ENCODE measurements at regions not wholly inside any gene's neighbourhood (a gene's known extent, or its start where the extent isn't known, plus 50 kb on each side); places are given as distances from the start of the nearest gene placed in this dataset.

DNA sequence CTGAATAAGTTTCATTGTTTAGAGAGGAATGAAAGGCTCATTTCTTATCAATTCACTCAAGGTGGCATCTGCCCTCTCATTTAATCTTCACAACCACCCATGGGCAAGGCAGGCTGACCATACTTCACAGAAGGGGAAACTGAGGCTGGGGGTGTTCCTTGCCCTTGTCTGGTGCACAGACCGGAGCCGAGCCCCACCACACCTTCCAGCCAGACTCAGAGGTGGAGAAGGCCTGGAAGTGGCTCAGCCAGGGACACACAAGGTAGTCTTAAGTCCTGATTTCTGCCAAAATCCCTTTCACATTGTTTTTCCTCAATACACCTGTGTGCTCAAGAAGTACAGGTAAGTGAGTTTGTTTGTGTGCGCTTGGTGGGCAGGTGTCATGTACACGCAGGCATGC, 111.9 kb upstream of the TEX51 start:
- no peaks in the 10 kb centered on the region for H3K9me3 ChIP-seq
- WGBS, 3 donors, result 92 to 96% (median 95%) methylated on average over 4 of the region's 4 CpGs
- intact Hi-C loops (cut with DNase I), result no loop called here
- ATAC-seq (no peak), DNase-seq (no peak)
- H3K36me3 ChIP-seq (ENCODE audit: insufficient read depth in 1 of 2, low read depth in 1 of 2), result no peaks in the 10 kb centered on the region
- TF ChIP-seq, protein P1, sequence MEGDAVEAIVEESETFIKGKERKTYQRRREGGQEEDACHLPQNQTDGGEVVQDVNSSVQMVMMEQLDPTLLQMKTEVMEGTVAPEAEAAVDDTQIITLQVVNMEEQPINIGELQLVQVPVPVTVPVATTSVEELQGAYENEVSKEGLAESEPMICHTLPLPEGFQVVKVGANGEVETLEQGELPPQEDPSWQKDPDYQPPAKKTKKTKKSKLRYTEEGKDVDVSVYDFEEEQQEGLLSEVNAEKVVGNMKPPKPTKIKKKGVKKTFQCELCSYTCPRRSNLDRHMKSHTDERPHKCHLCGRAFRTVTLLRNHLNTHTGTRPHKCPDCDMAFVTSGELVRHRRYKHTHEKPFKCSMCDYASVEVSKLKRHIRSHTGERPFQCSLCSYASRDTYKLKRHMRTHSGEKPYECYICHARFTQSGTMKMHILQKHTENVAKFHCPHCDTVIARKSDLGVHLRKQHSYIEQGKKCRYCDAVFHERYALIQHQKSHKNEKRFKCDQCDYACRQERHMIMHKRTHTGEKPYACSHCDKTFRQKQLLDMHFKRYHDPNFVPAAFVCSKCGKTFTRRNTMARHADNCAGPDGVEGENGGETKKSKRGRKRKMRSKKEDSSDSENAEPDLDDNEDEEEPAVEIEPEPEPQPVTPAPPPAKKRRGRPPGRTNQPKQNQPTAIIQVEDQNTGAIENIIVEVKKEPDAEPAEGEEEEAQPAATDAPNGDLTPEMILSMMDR (IDR thresholded peaks at IDR 0.05), result no peak
- no peak overlapping the region for H3K4me3 ChIP-seq
- no peaks in the 10 kb centered on the region for H3K4me1 ChIP-seq
- no peak overlapping the region for H3K27ac ChIP-seq
- H3K27me3 ChIP-seq (ENCODE audit: insufficient read depth in 3 of 3, low read length in 2 of 3), result peaks cover 0 to 2% (median 0%) of the 10 kb centered on the region in 3 donors

DNA sequence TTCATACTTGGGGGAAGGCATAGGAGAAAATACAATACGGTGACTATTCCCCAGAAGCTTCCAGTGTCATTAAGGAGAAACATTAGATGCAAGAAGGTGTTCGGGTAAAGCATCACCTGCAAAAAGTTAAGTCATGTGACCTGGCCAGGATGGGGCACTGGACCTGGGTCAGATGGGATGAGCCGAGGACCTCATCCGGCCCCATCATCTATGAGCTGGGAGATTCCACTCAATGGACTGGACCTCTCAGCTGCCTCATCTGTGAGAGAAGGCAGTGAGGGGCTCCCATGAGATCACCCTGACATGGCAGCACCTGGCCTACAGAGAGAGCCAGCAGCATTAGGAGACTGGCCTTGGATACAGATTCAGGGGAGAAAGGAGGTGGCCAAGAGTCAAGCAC, 111.4 kb upstream of the TEX51 start:
- no peak for DNase-seq
- Histone ChIP-seq H3K27ac (no peak overlapping the region), H3K36me3 (ENCODE audit: insufficient read depth in 1 of 2, low read depth in 1 of 2) (no peaks in the 10 kb centered on the region), H3K27me3 (ENCODE audit: insufficient read depth in 3 of 3, low read length in 2 of 3) (peaks cover 0 to 2% (median 0%) of the 10 kb centered on the region in 3 donors), H3K4me1 (no peaks in the 10 kb centered on the region), H3K9me3 (no peaks in the 10 kb centered on the region), H3K4me3 (no peak overlapping the region)
- WGBS, 3 donors, result 91 to 93% (median 91%) methylated on average over 4 of the region's 4 CpGs
- intact Hi-C loops (cut with DNase I), result no loop called here
- TF ChIP-seq, protein P1 (IDR thresholded peaks at IDR 0.05), result no peak
- ATAC-seq, result no peak

DNA sequence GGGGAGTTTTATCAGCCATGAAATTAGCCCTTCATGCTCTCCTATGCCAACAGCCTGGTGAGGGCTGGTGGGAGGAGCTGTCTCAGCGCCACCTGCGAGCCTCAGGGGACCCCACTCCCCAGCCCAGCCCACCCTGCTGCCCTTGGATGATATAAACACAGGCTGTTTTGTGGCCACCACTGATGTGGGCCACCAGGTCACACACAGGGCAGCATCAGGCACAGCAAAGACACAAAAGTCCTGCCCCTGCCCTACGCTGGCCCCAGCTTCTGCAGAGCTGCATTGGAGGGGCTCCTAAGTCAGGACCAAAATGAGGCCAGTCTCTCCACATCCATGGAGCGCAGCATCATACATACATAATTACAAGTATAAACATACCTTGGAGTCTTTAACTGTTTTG, 110.6 kb upstream of the TEX51 start:
- H3K4me1 ChIP-seq, result no peaks in the 10 kb centered on the region
- H3K36me3 ChIP-seq (ENCODE audit: insufficient read depth in 1 of 2, low read depth in 1 of 2), result no peaks in the 10 kb centered on the region
- no peak overlapping the region for H3K27ac ChIP-seq
- DNase-seq (no peak), ATAC-seq (no peak)
- no peaks in the 10 kb centered on the region for H3K9me3 ChIP-seq
- H3K27me3 ChIP-seq (ENCODE audit: insufficient read depth in 3 of 3, low read length in 2 of 3), result no peaks in the 10 kb centered on the region
- intact Hi-C loops (cut with DNase I), result no loop called here
- TF ChIP-seq, protein P1 (IDR thresholded peaks at IDR 0.05), result no peak
- WGBS, 3 donors, result 48 to 69% (median 60%) methylated on average over 4 of the region's 4 CpGs
- H3K4me3 ChIP-seq, result no peak overlapping the region

DNA sequence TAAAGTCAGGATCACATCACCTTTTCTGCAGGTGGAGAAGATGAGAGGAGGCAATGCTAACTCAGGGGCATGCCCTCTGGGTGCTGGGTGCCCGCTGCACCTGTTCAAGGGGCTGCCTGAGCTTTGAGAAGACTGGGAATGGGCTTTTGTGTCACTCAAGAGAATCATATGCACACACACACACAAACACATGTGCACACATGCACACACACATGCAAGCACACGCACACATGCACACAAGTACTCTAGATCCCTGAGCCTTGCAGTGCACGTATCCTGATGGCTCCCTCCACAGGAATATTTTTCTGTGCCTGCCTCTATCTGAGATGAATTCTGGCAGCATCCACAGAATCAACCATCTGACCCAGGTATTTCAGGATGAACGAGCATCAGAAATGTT, 110.0 kb upstream of the TEX51 start:
- Histone ChIP-seq H3K27ac (no peak overlapping the region), H3K9me3 (no peaks in the 10 kb centered on the region), H3K4me3 (no peak overlapping the region), H3K36me3 (ENCODE audit: insufficient read depth in 1 of 2, low read depth in 1 of 2) (no peaks in the 10 kb centered on the region), H3K27me3 (ENCODE audit: insufficient read depth in 3 of 3, low read length in 2 of 3) (no peaks in the 10 kb centered on the region), H3K4me1 (no peaks in the 10 kb centered on the region)
- WGBS, 3 donors, result 85 to 86% (median 85%) methylated on average over 4 of the region's 4 CpGs
- TF ChIP-seq, protein P1 (IDR thresholded peaks at IDR 0.05), result no peak
- no peak for DNase-seq
- intact Hi-C loops (cut with DNase I), result no loop called here
- no peak for ATAC-seq

DNA sequence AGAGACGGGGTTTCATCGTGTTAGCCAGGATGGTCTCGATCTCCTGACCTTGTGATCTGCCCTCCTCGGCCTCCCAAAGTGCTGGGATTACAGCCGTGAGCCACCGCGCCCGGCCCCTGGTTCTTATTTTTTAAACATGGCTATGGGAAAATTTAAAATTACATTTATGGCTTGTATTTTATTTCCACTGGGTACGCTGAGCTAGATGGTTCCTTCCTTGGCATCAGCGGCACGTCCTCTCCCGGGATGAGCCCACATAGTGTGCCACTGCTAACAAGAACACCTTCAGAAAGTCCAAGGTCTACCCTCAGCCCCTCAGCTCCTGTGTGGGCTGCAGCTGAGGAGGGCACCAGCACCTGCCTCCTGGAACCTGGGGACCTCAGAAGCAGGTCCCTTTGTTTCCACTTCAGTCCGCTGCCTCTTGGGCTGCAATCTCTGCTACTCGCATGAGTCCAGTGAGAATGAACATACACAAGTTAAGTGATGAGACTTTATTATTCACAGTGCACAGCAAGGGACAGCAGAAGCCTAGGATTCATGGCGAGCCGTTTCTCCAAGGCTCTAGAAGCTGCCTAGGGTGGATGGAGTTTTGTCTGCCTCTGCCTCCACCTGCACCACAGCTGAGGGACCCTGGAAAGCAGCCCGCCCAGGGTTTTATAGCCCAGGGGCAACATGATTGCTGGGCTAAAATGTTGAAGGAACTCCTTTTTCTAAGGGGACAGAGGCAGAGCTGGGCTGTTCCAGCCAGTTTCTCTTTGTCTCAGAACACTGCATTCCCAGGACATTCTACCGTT, 107.5 kb upstream of the TEX51 start:
- ATAC-seq, result no peak
- Histone ChIP-seq H3K9me3 (no peaks in the 10 kb centered on the region), H3K27me3 (ENCODE audit: insufficient read depth in 3 of 3, low read length in 2 of 3) (peaks cover 0 to 4% (median 0%) of the 10 kb centered on the region in 3 donors), H3K4me1 (no peaks in the 10 kb centered on the region), H3K36me3 (ENCODE audit: insufficient read depth in 1 of 2, low read depth in 1 of 2) (no peaks in the 10 kb centered on the region), H3K4me3 (no peak overlapping the region), H3K27ac (no peak overlapping the region)
- intact Hi-C loops (cut with DNase I), result no loop called here
- no peak for DNase-seq
- TF ChIP-seq, protein P1 (IDR thresholded peaks at IDR 0.05), result no peak
- 86 to 90% (median 88%) methylated on average over 17 to 18 of the region's 18 CpGs for WGBS, 3 donors

All from psoas muscle (tissue), 7 donors.